ENCODE measurements at regions not wholly inside any gene's neighbourhood (a gene's known extent, or its start where the extent isn't known, plus 50 kb on each side); places are given as distances from the start of the nearest gene placed in this dataset.

DNA sequence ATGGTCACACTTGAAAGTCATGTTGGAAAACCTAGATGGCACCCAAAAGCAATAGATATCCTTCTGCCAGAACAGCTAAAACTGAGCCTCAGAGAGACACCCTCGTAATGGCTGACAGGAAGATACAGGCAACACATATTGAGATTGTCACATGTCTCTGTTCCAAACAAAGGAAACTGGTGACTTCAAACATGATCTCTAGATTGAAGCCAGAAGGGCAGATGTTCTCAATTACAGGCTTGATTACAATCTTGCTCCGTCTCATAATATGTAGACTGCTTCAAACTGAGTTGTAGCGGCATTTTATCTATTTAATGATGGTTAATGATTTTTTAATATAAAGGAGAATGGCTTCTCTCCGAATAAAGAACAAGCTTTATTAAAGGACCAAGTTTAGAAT, 774.3 kb downstream of the KCTD16 start:
- TF ChIP-seq POLR2AphosphoS5 (IDR thresholded peaks at IDR 0.05; ENCODE audit: low read depth, low read length): no peak
- TF ChIP-seq TAF1 (IDR thresholded peaks at IDR 0.05; ENCODE audit: borderline replicate concordance, insufficient read depth, low read length): no peak
- no peak for TF ChIP-seq SIN3A (IDR thresholded peaks at IDR 0.05; ENCODE audit: borderline replicate concordance, insufficient read depth, low read length)
- no peak for TF ChIP-seq FOXP2 (optimal IDR thresholded peaks at IDR 0.05; ENCODE audit: borderline replicate concordance, extremely low read depth, extremely low read length, insufficient read depth)
- TF ChIP-seq, protein P1, sequence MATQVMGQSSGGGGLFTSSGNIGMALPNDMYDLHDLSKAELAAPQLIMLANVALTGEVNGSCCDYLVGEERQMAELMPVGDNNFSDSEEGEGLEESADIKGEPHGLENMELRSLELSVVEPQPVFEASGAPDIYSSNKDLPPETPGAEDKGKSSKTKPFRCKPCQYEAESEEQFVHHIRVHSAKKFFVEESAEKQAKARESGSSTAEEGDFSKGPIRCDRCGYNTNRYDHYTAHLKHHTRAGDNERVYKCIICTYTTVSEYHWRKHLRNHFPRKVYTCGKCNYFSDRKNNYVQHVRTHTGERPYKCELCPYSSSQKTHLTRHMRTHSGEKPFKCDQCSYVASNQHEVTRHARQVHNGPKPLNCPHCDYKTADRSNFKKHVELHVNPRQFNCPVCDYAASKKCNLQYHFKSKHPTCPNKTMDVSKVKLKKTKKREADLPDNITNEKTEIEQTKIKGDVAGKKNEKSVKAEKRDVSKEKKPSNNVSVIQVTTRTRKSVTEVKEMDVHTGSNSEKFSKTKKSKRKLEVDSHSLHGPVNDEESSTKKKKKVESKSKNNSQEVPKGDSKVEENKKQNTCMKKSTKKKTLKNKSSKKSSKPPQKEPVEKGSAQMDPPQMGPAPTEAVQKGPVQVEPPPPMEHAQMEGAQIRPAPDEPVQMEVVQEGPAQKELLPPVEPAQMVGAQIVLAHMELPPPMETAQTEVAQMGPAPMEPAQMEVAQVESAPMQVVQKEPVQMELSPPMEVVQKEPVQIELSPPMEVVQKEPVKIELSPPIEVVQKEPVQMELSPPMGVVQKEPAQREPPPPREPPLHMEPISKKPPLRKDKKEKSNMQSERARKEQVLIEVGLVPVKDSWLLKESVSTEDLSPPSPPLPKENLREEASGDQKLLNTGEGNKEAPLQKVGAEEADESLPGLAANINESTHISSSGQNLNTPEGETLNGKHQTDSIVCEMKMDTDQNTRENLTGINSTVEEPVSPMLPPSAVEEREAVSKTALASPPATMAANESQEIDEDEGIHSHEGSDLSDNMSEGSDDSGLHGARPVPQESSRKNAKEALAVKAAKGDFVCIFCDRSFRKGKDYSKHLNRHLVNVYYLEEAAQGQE (IDR thresholded peaks at IDR 0.05; ENCODE audit: insufficient read depth in 1 of 2, low read depth in 2 of 2, low read length in 2 of 2): no peak

DNA sequence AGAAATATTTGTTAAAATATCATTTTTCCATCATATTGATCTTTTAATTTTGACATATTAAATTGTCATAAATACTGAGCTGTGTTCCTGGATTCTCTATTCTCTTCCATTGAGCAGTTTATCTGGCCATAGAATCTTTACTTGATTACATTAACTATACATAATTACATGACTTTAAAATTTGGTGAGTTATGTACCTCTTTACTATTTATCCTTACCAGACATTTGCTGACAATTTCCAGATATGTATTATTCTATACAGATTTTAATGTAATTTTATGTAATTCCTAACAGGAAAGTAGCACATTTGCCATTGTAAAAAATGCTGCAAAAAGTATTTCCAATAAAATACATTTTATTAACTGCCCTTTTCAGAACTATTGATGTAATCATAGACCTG, 770.3 kb downstream of the KCTD16 start:
- TF ChIP-seq POLR2AphosphoS5 (IDR thresholded peaks at IDR 0.05; ENCODE audit: low read depth, low read length): no peak
- no peak for TF ChIP-seq SIN3A (IDR thresholded peaks at IDR 0.05; ENCODE audit: borderline replicate concordance, insufficient read depth, low read length)
- no peak for TF ChIP-seq TAF1 (IDR thresholded peaks at IDR 0.05; ENCODE audit: borderline replicate concordance, insufficient read depth, low read length)
- TF ChIP-seq, protein P1 (IDR thresholded peaks at IDR 0.05; ENCODE audit: insufficient read depth in 1 of 2, low read depth in 2 of 2, low read length in 2 of 2): no peak
- no peak for TF ChIP-seq FOXP2 (optimal IDR thresholded peaks at IDR 0.05; ENCODE audit: borderline replicate concordance, extremely low read depth, extremely low read length, insufficient read depth)

DNA sequence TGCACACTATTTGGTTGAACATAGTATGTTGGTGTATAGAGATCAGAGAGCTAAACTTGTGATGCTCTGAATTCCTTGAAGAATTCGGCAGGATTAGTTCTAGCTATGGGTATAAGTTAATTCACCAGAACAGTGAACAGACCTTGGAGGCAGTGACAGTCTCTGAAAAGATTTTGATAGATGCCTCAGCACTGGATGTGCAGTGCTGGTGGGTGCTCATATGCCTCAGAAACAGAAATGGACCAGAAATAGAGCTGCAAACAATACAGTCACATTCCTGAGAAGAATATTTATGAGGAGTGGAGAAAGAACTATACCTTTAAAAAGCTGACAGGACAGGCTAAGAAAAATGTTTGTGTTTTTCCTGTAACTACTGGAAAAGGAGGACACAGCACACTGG, 747.7 kb downstream of the KCTD16 start:
- TF ChIP-seq TAF1 (IDR thresholded peaks at IDR 0.05; ENCODE audit: borderline replicate concordance, insufficient read depth, low read length): no peak
- no peak for TF ChIP-seq SIN3A (IDR thresholded peaks at IDR 0.05; ENCODE audit: borderline replicate concordance, insufficient read depth, low read length)
- no peak for TF ChIP-seq POLR2AphosphoS5 (IDR thresholded peaks at IDR 0.05; ENCODE audit: low read depth, low read length)
- TF ChIP-seq, protein P1 (IDR thresholded peaks at IDR 0.05; ENCODE audit: insufficient read depth in 1 of 2, low read depth in 2 of 2, low read length in 2 of 2): no peak
- no peak for TF ChIP-seq FOXP2 (optimal IDR thresholded peaks at IDR 0.05; ENCODE audit: borderline replicate concordance, extremely low read depth, extremely low read length, insufficient read depth)

DNA sequence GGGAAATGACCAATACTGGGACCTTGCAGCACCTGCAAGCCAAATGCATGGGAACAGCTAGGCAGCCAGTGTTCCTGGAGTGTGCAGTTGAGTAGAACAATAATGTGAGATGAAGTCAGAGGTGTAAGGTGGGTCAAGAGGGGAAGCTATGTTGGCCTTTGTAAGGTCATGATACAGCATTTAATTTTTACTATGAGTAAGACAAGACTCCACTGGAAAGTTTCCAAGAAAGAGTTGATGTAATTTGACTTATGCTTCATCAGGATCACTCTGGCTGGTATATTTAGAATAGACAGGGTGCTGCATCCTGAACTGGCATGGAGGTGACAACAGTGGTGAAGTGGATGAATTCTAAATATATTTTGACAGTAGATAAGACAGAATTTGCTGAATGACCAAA, 744.8 kb downstream of the KCTD16 start:
- no peak for TF ChIP-seq TAF1 (IDR thresholded peaks at IDR 0.05; ENCODE audit: borderline replicate concordance, insufficient read depth, low read length)

DNA sequence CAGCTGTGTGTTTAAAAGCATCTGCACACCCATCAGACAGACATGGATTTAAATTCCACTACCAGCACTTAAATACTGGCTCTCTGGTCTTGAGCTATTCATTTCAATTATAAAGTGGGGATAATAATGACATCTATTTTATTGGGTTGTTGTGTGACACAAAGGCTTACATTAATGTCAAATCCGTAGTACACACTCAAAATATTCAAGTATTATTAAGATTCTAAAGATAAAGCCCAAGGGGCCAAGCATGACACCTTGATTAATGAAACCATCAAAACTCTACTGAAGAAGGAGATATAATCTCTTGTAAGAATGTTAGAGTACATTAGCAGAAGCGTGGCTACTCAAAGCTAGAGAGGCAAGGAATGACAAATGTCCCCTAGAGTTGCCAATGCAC, 743.0 kb downstream of the KCTD16 start:
- TF ChIP-seq, protein P1 (IDR thresholded peaks at IDR 0.05; ENCODE audit: insufficient read depth in 1 of 2, low read depth in 2 of 2, low read length in 2 of 2): no peak
- TF ChIP-seq TAF1 (IDR thresholded peaks at IDR 0.05; ENCODE audit: borderline replicate concordance, insufficient read depth, low read length): no peak
- no peak for TF ChIP-seq SIN3A (IDR thresholded peaks at IDR 0.05; ENCODE audit: borderline replicate concordance, insufficient read depth, low read length)
- TF ChIP-seq FOXP2 (optimal IDR thresholded peaks at IDR 0.05; ENCODE audit: borderline replicate concordance, extremely low read depth, extremely low read length, insufficient read depth): no peak
- TF ChIP-seq POLR2AphosphoS5 (IDR thresholded peaks at IDR 0.05; ENCODE audit: low read depth, low read length): no peak
